K562 (cell line): ENCODE measurements at regions not wholly inside any gene's neighbourhood (a gene's known extent, or its start where the extent isn't known, plus 50 kb on each side); places are given as distances from the start of the nearest gene placed in this dataset.

ENCODE experiments used
- DDX20 ChIP-seq: fragments of 450-650 bp; IDR thresholded peaks from 2 replicates; pipeline ENCODE4 v1.6.1; 2016; ENCODE audit warnings: missing genetic modification characterization, low read depth, mild to moderate bottlenecking, missing compliant biosample characterization, moderate library complexity
- LARP7 ChIP-seq: fragments of 450-650 bp; IDR thresholded peaks from 2 replicates; pipeline ENCODE4 v1.6.1; 2016
- ZBTB40 ChIP-seq, 2 experiments: fragments of 450-650 bp in 1 of 2; sonication (generic) in 1 of 2; formaldehyde crosslinking in 1 of 2; IDR thresholded peaks; 2 replicates each; pipeline versions ENCODE4 v1.7.1 to v1.9.0; 2016 to 2022; ENCODE audit warnings: inconsistent platforms in 1 of 2, mild to moderate bottlenecking in 1 of 2, missing genetic modification reagents in 1 of 2

- TF ChIP-seq ZBTB40 (IDR thresholded peaks at IDR 0.05): no peak
- no peak for TF ChIP-seq ZBTB40 (CRISPR knock-in tag; IDR thresholded peaks at IDR 0.05)
- no peak for TF ChIP-seq LARP7
- no peak for TF ChIP-seq DDX20 (tag)
- TF ChIP-seq, all 486 proteins: peak for 0
Observed at GRCh38 chr10:75332081-75332480, 69.5 kb downstream of the ZNF503 start (continued).
